Left ventricle myocardium inferior (tissue), 1 donor: ENCODE measurements at regions not wholly inside any gene's neighbourhood (a gene's known extent, or its start where the extent isn't known, plus 50 kb on each side); places are given as distances from the start of the nearest gene placed in this dataset.
A peak's percentile ranks its signal among the peaks of the same experiment; 100 is the strongest.

ENCODE experiments used
- DNase-seq: peaks from one replicate; pipeline ENCODE4 v3.0.0-alpha.2; 2020
- H3K27ac ChIP-seq: fragments of 200-600 bp; replicated peaks from 2 replicates; pipeline ENCODE4 v1.8.0; 2021
- H3K27me3 ChIP-seq: fragments of 200-600 bp; 2 replicates; pipeline ENCODE4 v1.8.0; 2021; ENCODE audit warnings: low read depth
- H3K36me3 ChIP-seq: fragments of 200-600 bp; 2 replicates; pipeline ENCODE4 v1.8.0; 2021
- H3K4me1 ChIP-seq: fragments of 200-600 bp; 2 replicates; pipeline ENCODE4 v1.8.0; 2021
- H3K4me3 ChIP-seq: fragments of 200-600 bp; 2 replicates; pipeline ENCODE4 v1.8.0; 2021; ENCODE audit warnings: mild to moderate bottlenecking, moderate library complexity
- H3K9me3 ChIP-seq: fragments of 200-600 bp; replicated peaks from 2 replicates; pipeline ENCODE4 v1.8.0; 2021
- CTCF ChIP-seq: fragments of 200-600 bp; IDR thresholded peaks from 2 replicates; pipeline ENCODE4 v1.8.0; 2021; ENCODE audit warnings: antibody characterized with exemption, mild to moderate bottlenecking, borderline replicate concordance
- intact Hi-C: fragments of 100-400 bp; cut with micrococcal nuclease; formaldehyde crosslinking; loops from one replicate; pipeline ENCODE4 v1.11.0; 2022
- donor health status: DM: no; HTN: yes; CAD: no; lungs with severe emphysema.

GRCh38 chr4:31539284-31540069, 819.3 kb downstream of the PCDH7 start:
- Histone ChIP-seq H3K4me3 (no peak overlapping the region), H3K36me3 (no peaks in the 10 kb centered on the region), H3K4me1 (no peaks in the 10 kb centered on the region), H3K27ac (no peak overlapping the region), H3K9me3 (peaks cover 6% of the 10 kb centered on the region), H3K27me3 (no peaks in the 10 kb centered on the region)
- DNase-seq = peak; percentile 27
- TF ChIP-seq CTCF = no peak
- intact Hi-C loops = no loop called here

- no peak overlapping the region for H3K4me3 ChIP-seq
- H3K27ac ChIP-seq = peak overlapping the region; percentile 41
- no peaks in the 10 kb centered on the region for H3K27me3 ChIP-seq
- no peaks in the 10 kb centered on the region for H3K4me1 ChIP-seq
- no peaks in the 10 kb centered on the region for H3K36me3 ChIP-seq
- intact Hi-C loops = no loop called here
- DNase-seq = no peak
- no peak for TF ChIP-seq CTCF
- no peaks in the 10 kb centered on the region for H3K9me3 ChIP-seq
These were observed 825.2 kb downstream of the PCDH7 start for GRCh38 chr4:31545330-31545729.

GRCh38 chr4:31545755-31546154, 825.6 kb downstream of the PCDH7 start:
- Histone ChIP-seq H3K9me3 (peaks cover 3% of the 10 kb centered on the region), H3K27ac (peak overlapping the region; percentile 41), H3K4me1 (no peaks in the 10 kb centered on the region), H3K36me3 (no peaks in the 10 kb centered on the region), H3K27me3 (no peaks in the 10 kb centered on the region), H3K4me3 (no peak overlapping the region)
- TF ChIP-seq CTCF = no peak
- DNase-seq = no peak
- intact Hi-C loops = no loop called here

GRCh38 chr4:31548021-31548420, 827.9 kb downstream of the PCDH7 start:
- Histone ChIP-seq H3K4me1 (no peaks in the 10 kb centered on the region), H3K27ac (no peak overlapping the region), H3K36me3 (no peaks in the 10 kb centered on the region), H3K9me3 (peaks cover 4% of the 10 kb centered on the region), H3K27me3 (no peaks in the 10 kb centered on the region), H3K4me3 (no peak overlapping the region)
- no peak for DNase-seq
- intact Hi-C loops = no loop called here
- TF ChIP-seq CTCF = no peak

- DNase-seq = no peak
- no peaks in the 10 kb centered on the region for H3K4me1 ChIP-seq
These were observed 828.7 kb downstream of the PCDH7 start for GRCh38 chr4:31548823-31549222.

More at GRCh38 chr4:31548823-31549222, 828.7 kb downstream of the PCDH7 start:
- Histone ChIP-seq H3K9me3 (peaks cover 4% of the 10 kb centered on the region), H3K27ac (no peak overlapping the region), H3K36me3 (no peaks in the 10 kb centered on the region), H3K4me3 (no peak overlapping the region), H3K27me3 (no peaks in the 10 kb centered on the region)
- TF ChIP-seq CTCF = no peak
- intact Hi-C loops = no loop called here
